ENCODE measurements at regions not wholly inside any gene's neighbourhood (a gene's known extent, or its start where the extent isn't known, plus 50 kb on each side); places are given as distances from the start of the nearest gene placed in this dataset.

DNA sequence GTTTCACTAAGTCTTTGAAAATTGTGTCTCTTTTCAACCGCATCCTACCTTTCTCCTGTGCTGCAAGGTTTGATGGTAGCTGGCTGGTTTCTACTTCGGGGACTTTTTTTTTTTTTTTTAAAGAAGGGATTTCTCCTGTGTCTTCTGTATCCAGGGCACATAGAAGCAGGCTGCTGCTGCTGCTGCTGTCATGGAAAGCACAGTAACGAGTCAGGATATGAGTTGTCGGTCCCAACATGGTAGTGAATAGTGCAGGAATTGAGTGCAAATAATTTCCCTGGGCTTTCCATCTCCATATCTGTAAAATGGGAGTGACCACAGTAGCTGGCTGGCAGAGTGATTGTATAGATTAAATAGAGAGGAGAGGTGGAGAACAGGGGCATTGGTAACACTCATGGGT lies 118.3 kb upstream of the NAV2 start:
- no peak overlapping the region for H3K27ac ChIP-seq (ENCODE audit: low read depth, low read length)
- no peaks in the 10 kb centered on the region for H3K9me2 ChIP-seq (replicated peaks; ENCODE audit: control insufficient read depth, low read length)
- no peaks in the 10 kb centered on the region for H3K79me2 ChIP-seq (ENCODE audit: control insufficient read depth, low read length)

DNA sequence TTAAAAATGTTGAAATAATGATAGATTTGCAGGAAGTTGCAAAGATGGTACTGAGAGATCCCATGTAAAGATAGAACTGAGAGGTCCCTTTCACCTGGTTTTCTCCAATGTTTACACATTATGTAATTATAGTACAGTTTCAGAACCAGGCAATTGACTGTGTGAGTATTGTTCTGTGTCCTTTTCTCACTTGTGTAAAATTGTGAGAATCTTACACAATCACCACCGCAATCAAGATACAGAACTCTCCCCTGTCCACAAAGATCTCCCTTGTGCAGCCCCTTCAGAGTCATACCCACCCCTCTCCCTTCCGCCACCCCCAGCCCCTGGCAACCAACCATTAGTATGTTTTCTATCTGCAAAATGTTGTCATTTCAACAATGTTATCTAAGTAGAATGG lies 119.8 kb upstream of the NAV2 start:
- H3K36me3 ChIP-seq (ENCODE audit: control insufficient read depth, low read length) = no peaks in the 10 kb centered on the region
- no peak overlapping the region for H3K4me2 ChIP-seq (ENCODE audit: low read length)
- TF ChIP-seq, protein P1, sequence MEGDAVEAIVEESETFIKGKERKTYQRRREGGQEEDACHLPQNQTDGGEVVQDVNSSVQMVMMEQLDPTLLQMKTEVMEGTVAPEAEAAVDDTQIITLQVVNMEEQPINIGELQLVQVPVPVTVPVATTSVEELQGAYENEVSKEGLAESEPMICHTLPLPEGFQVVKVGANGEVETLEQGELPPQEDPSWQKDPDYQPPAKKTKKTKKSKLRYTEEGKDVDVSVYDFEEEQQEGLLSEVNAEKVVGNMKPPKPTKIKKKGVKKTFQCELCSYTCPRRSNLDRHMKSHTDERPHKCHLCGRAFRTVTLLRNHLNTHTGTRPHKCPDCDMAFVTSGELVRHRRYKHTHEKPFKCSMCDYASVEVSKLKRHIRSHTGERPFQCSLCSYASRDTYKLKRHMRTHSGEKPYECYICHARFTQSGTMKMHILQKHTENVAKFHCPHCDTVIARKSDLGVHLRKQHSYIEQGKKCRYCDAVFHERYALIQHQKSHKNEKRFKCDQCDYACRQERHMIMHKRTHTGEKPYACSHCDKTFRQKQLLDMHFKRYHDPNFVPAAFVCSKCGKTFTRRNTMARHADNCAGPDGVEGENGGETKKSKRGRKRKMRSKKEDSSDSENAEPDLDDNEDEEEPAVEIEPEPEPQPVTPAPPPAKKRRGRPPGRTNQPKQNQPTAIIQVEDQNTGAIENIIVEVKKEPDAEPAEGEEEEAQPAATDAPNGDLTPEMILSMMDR (IDR thresholded peaks at IDR 0.05; ENCODE audit: low read depth, low read length, poor library complexity, severe bottlenecking) = no peak
- H4K20me1 ChIP-seq (ENCODE audit: control insufficient read depth, insufficient read depth, low read depth, low read length) = no peaks in the 10 kb centered on the region
- no peaks in the 10 kb centered on the region for H3K9me3 ChIP-seq (ENCODE audit: control insufficient read depth, insufficient read depth, low read length)
- no peaks in the 10 kb centered on the region for H3K9me2 ChIP-seq (replicated peaks; ENCODE audit: control insufficient read depth, low read length)
- H3K27ac ChIP-seq (ENCODE audit: low read depth, low read length) = no peak overlapping the region
- no peak overlapping the region for H3K4me3 ChIP-seq (ENCODE audit: low read length)
- no peaks in the 10 kb centered on the region for H3K79me2 ChIP-seq (ENCODE audit: control insufficient read depth, low read length)
- H3K4me1 ChIP-seq (ENCODE audit: control insufficient read depth, low read length) = no peaks in the 10 kb centered on the region
- no peaks in the 10 kb centered on the region for H3K27me3 ChIP-seq (ENCODE audit: control insufficient read depth, low read length)
- no peaks in the 10 kb centered on the region for H3F3A ChIP-seq (ENCODE audit: control insufficient read depth, insufficient read depth)

More for the DNA sequence above, 118.3 kb upstream of the NAV2 start:
- TF ChIP-seq EZH2phosphoT487 (IDR thresholded peaks at IDR 0.05; ENCODE audit: borderline replicate concordance, low read length) = no peak
- TF ChIP-seq, protein P1 (IDR thresholded peaks at IDR 0.05; ENCODE audit: low read depth, low read length, poor library complexity, severe bottlenecking) = no peak
- H3K4me3 ChIP-seq (ENCODE audit: low read length) = no peak overlapping the region
- H3K4me1 ChIP-seq (ENCODE audit: control insufficient read depth, low read length) = no peaks in the 10 kb centered on the region
- no peaks in the 10 kb centered on the region for H3F3A ChIP-seq (ENCODE audit: control insufficient read depth, insufficient read depth)
- H4K20me1 ChIP-seq (ENCODE audit: control insufficient read depth, insufficient read depth, low read depth, low read length) = no peaks in the 10 kb centered on the region
- H3K36me3 ChIP-seq (ENCODE audit: control insufficient read depth, low read length) = no peaks in the 10 kb centered on the region
- no peaks in the 10 kb centered on the region for H3K9me3 ChIP-seq (ENCODE audit: control insufficient read depth, insufficient read depth, low read length)
- H3K4me2 ChIP-seq (ENCODE audit: low read length) = no peak overlapping the region
- H3K27me3 ChIP-seq (ENCODE audit: control insufficient read depth, low read length) = no peaks in the 10 kb centered on the region

DNA sequence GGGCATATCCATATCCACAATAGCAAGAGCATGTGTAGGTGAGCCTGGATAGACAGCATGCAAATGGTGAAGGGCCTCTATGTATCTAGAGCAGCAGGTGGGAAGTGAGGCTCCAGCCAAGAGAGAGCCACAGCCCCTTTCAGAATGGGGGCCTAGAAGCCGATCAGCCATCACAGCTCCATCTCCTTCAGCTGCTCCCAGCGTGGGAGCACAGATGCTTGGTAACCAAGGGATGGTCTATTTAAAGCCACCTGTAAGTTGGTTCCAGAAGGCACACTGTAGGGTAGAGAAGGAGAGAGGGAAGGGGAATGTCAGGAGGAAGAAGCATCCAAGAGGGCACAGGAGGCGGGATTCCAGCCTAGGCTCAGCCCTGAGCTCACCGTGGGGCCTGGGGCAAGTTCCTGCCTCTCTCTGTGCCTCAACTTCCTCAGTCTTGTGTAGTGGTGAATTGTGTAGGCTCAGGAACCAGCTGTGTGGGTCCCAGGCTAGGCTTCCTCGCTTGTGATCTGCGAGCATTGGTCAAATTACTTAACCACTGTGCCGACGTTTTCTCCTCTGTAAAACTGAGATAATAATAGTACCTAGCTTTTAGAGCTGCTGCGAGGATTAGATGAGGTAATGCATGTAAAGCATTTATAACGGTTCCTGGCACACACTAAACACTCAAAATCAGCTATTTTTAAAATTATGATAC lies 122.9 kb upstream of the NAV2 start:
- Histone ChIP-seq H3F3A (ENCODE audit: control insufficient read depth, insufficient read depth) (no peaks in the 10 kb centered on the region), H3K4me3 (ENCODE audit: low read length) (no peak overlapping the region), H3K27me3 (ENCODE audit: control insufficient read depth, low read length) (no peaks in the 10 kb centered on the region), H4K20me1 (ENCODE audit: control insufficient read depth, insufficient read depth, low read depth, low read length) (no peaks in the 10 kb centered on the region), H3K36me3 (ENCODE audit: control insufficient read depth, low read length) (no peaks in the 10 kb centered on the region), H3K27ac (ENCODE audit: low read depth, low read length) (no peak overlapping the region), H3K79me2 (ENCODE audit: control insufficient read depth, low read length) (no peaks in the 10 kb centered on the region), H3K9me3 (ENCODE audit: control insufficient read depth, insufficient read depth, low read length) (no peaks in the 10 kb centered on the region), H3K9me2 (replicated peaks; ENCODE audit: control insufficient read depth, low read length) (no peaks in the 10 kb centered on the region), H3K4me1 (ENCODE audit: control insufficient read depth, low read length) (no peaks in the 10 kb centered on the region), H3K4me2 (ENCODE audit: low read length) (no peak overlapping the region)
- no peak for TF ChIP-seq EZH2phosphoT487 (IDR thresholded peaks at IDR 0.05; ENCODE audit: borderline replicate concordance, low read length)
- TF ChIP-seq, protein P1 (IDR thresholded peaks at IDR 0.05; ENCODE audit: low read depth, low read length, poor library complexity, severe bottlenecking) = no peak
